ENCODE measurements at regions not wholly inside any gene's neighbourhood (a gene's known extent, or its start where the extent isn't known, plus 50 kb on each side); places are given as distances from the start of the nearest gene placed in this dataset.
"Not testable (repeated sequence)": the region's sequence is repeated elsewhere in the genome, so short reads cannot be mapped to it uniquely, and the experiment has no call there.

GRCh38 chr3:164030194-164030593, 1048.1 kb downstream of the SI start:
- no peaks in the 10 kb centered on the region for H3K27me3 Mint-ChIP-seq
- DNase-seq (ENCODE audit: extremely low spot score, unreplicated experiment) = no peak
- peak overlapping the region; percentile 52 for H3K4me3 Mint-ChIP-seq
- H3K36me3 Mint-ChIP-seq = no peaks in the 10 kb centered on the region
- peak overlapping the region; percentile 71 for H3K27ac Mint-ChIP-seq
- H3K4me1 Mint-ChIP-seq (ENCODE audit: unreplicated experiment) = no peaks in the 10 kb centered on the region
- H3K9me3 Mint-ChIP-seq = no peaks in the 10 kb centered on the region
- TF ChIP-seq, protein P1, sequence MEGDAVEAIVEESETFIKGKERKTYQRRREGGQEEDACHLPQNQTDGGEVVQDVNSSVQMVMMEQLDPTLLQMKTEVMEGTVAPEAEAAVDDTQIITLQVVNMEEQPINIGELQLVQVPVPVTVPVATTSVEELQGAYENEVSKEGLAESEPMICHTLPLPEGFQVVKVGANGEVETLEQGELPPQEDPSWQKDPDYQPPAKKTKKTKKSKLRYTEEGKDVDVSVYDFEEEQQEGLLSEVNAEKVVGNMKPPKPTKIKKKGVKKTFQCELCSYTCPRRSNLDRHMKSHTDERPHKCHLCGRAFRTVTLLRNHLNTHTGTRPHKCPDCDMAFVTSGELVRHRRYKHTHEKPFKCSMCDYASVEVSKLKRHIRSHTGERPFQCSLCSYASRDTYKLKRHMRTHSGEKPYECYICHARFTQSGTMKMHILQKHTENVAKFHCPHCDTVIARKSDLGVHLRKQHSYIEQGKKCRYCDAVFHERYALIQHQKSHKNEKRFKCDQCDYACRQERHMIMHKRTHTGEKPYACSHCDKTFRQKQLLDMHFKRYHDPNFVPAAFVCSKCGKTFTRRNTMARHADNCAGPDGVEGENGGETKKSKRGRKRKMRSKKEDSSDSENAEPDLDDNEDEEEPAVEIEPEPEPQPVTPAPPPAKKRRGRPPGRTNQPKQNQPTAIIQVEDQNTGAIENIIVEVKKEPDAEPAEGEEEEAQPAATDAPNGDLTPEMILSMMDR (conservative IDR thresholded peaks at IDR 0.05) = no peak

DNA sequence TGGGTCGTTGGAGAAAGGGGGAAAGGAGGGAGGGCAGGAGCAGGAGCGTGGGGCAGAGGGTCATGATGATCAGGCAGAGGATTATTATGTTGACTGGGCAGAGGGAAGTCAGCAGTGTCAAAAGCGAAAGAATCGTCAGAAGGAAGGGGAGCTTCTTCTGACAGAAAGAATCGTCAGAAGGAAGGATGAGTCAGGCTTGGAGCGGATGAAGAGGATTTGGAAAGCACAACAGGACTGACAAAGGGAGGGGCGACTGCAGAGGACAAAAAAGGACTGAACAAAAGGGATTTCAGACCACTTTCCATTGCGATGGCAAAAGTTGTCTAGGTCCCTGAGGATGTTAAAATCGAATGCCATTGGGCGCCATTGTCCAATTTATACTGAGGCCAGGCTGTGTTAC, 1053.5 kb downstream of the SI start:
- no peak for DNase-seq (ENCODE audit: extremely low spot score, unreplicated experiment)
- Mint-ChIP-seq H3K36me3 (no peaks in the 10 kb centered on the region), H3K27me3 (no peaks in the 10 kb centered on the region), H3K4me1 (ENCODE audit: unreplicated experiment) (no peaks in the 10 kb centered on the region), H3K27ac (no peak overlapping the region), H3K4me3 (no peak overlapping the region), H3K9me3 (peaks cover 7% of the 10 kb centered on the region)
- TF ChIP-seq, protein P1 (conservative IDR thresholded peaks at IDR 0.05) = no peak

DNA sequence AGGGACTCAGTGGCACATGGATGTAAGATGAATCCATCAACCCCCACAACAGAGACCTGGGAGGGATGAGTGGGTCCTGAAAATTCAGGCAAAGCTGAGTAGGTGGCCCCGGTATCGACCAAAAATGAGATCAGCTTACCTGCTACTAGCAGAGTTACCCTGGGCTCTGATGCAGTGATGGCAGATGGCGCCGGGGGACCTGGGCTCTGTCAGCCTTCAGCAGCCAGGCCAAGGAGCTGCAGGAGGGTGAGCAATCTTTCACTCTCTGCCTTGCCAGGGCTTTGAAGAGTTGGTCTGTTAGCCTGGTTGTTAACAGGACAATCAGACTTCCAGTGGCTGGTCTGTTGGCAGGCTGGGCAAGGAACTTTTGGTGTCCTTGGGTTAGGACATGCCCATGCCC, 1054.8 kb downstream of the SI start:
- Mint-ChIP-seq H3K27ac (no peak overlapping the region), H3K36me3 (no peaks in the 10 kb centered on the region), H3K27me3 (no peaks in the 10 kb centered on the region), H3K4me1 (ENCODE audit: unreplicated experiment) (no peaks in the 10 kb centered on the region), H3K9me3 (peaks cover 7% of the 10 kb centered on the region), H3K4me3 (no peak overlapping the region)
- TF ChIP-seq, protein P1 (conservative IDR thresholded peaks at IDR 0.05) = no peak
- no peak for DNase-seq (ENCODE audit: extremely low spot score, unreplicated experiment)

DNA sequence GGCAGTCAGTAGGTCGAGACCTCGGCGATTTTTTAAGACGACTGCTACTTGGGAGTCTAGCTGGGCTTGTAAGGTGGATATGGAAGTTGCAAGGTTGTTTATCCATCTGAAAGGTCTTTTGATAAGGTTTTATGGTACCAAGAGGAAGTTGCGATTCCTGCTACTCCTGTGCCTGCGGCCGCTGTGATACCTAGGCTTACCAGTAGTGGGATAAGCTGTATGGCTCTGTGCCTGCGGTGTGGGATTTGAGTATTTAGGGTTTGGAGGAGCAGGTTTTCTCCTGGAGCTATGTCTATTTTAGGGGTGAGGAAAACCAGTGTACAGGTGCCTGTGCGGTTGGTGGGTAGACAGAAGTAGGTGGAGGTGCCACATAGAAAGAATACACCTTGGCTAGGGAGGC, 1059.8 kb downstream of the SI start:
- no peak for DNase-seq (ENCODE audit: extremely low spot score, unreplicated experiment)
- Mint-ChIP-seq H3K9me3 (no peaks in the 10 kb centered on the region), H3K4me3 (no peak overlapping the region), H3K27ac (no peak overlapping the region), H3K36me3 (no peaks in the 10 kb centered on the region), H3K27me3 (no peaks in the 10 kb centered on the region), H3K4me1 (ENCODE audit: unreplicated experiment) (no peaks in the 10 kb centered on the region)
- TF ChIP-seq, protein P1 (conservative IDR thresholded peaks at IDR 0.05) = no peak

- Mint-ChIP-seq H3K27me3 (no peaks in the 10 kb centered on the region), H3K4me3 (no peak overlapping the region), H3K4me1 (ENCODE audit: unreplicated experiment) (no peaks in the 10 kb centered on the region), H3K9me3 (no peaks in the 10 kb centered on the region), H3K36me3 (no peaks in the 10 kb centered on the region), H3K27ac (no peak overlapping the region)
- TF ChIP-seq, protein P1 (conservative IDR thresholded peaks at IDR 0.05) = no peak
- DNase-seq (ENCODE audit: extremely low spot score, unreplicated experiment) = no peak
These were observed 1070.5 kb downstream of the SI start for GRCh38 chr3:164007765-164008164.

GRCh38 chr3:164004205-164004604, 1074.1 kb downstream of the SI start:
- H3K36me3 Mint-ChIP-seq = no peaks in the 10 kb centered on the region
- no peaks in the 10 kb centered on the region for H3K27me3 Mint-ChIP-seq
- no peak overlapping the region for H3K27ac Mint-ChIP-seq
- H3K9me3 Mint-ChIP-seq = no peaks in the 10 kb centered on the region
- H3K4me3 Mint-ChIP-seq = no peak overlapping the region
- DNase-seq (ENCODE audit: extremely low spot score, unreplicated experiment) = no peak
- H3K4me1 Mint-ChIP-seq (ENCODE audit: unreplicated experiment) = no peaks in the 10 kb centered on the region
- TF ChIP-seq, protein P1 (conservative IDR thresholded peaks at IDR 0.05) = peak; percentile 28

DNA sequence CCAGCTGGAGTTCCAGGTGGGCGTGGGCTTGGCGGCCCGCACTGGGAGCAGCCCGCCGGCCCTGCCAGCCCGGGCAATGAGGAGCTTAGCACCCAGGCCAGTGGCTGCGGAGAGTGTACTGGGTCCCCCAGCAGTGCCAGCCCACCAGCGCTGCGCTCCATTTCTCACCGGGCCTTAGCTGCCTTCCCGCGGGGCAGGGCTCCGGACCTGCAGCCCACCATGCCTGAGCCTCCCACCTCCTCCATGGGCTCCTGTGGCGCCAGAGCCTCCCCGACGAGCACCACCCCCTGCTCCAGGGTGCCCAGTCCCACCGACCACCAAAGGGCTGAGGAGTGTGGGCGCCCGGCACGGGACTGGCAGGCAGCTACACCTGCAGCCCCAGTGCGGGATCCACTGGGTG, 1075.3 kb downstream of the SI start:
- H3K27ac Mint-ChIP-seq; H3K9me3 Mint-ChIP-seq; H3K36me3 Mint-ChIP-seq; H3K4me3 Mint-ChIP-seq; H3K27me3 Mint-ChIP-seq; H3K4me1 Mint-ChIP-seq (ENCODE audit: unreplicated experiment); DNase-seq (ENCODE audit: extremely low spot score, unreplicated experiment): not testable (repeated sequence)
